ENCODE measurements at regions not wholly inside any gene's neighbourhood (a gene's known extent, or its start where the extent isn't known, plus 50 kb on each side); places are given as distances from the start of the nearest gene placed in this dataset.

- TF ChIP-seq CTCF (IDR thresholded peaks at IDR 0.05; ENCODE audit: low read depth, low read length) (no peak), EZH2phosphoT487 (IDR thresholded peaks at IDR 0.05; ENCODE audit: low read depth) (no peak)
Observed at GRCh38 chr2:128745946-128746345, 427.3 kb upstream of the HS6ST1 start.
